ENCODE measurements at regions not wholly inside any gene's neighbourhood (a gene's known extent, or its start where the extent isn't known, plus 50 kb on each side); places are given as distances from the start of the nearest gene placed in this dataset.

GRCh38 chr10:131698232-131698631 is 202.6 kb upstream of the PPP2R2D start:
- no peaks in the 10 kb centered on the region for H3K9me3 ChIP-seq (ENCODE audit: low read depth, low read length, poor library complexity, severe bottlenecking)
- no peak overlapping the region for H3K27ac ChIP-seq (ENCODE audit: low read depth, low read length, poor library complexity, severe bottlenecking)
- TF ChIP-seq, protein P1, sequence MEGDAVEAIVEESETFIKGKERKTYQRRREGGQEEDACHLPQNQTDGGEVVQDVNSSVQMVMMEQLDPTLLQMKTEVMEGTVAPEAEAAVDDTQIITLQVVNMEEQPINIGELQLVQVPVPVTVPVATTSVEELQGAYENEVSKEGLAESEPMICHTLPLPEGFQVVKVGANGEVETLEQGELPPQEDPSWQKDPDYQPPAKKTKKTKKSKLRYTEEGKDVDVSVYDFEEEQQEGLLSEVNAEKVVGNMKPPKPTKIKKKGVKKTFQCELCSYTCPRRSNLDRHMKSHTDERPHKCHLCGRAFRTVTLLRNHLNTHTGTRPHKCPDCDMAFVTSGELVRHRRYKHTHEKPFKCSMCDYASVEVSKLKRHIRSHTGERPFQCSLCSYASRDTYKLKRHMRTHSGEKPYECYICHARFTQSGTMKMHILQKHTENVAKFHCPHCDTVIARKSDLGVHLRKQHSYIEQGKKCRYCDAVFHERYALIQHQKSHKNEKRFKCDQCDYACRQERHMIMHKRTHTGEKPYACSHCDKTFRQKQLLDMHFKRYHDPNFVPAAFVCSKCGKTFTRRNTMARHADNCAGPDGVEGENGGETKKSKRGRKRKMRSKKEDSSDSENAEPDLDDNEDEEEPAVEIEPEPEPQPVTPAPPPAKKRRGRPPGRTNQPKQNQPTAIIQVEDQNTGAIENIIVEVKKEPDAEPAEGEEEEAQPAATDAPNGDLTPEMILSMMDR (conservative IDR thresholded peaks at IDR 0.05; ENCODE audit: low read depth, low read length), result no peak
- TF ChIP-seq EZH2 (IDR thresholded peaks at IDR 0.05; ENCODE audit: borderline replicate concordance, low read depth, low read length, poor library complexity, severe bottlenecking), result no peak
- DNase-seq (ENCODE audit: low spot score), result no peak
- intact Hi-C loops (cut with micrococcal nuclease; ENCODE audit: unreplicated experiment), result no loop called here
- ChIA-PET CTCF (no interaction called here), POLR2A (ENCODE audit: low non-redundant PET) (no interaction called here)
- no peaks in the 10 kb centered on the region for H3K36me3 ChIP-seq (ENCODE audit: insufficient read depth, low read length, poor library complexity, severe bottlenecking)
- H3K4me1 ChIP-seq (ENCODE audit: insufficient read depth, low read length, poor library complexity, severe bottlenecking), result no peaks in the 10 kb centered on the region
- H3K27me3 ChIP-seq (replicated peaks; ENCODE audit: insufficient read depth, low read depth, low read length, poor library complexity), result no peaks in the 10 kb centered on the region
- BruUV-seq (replicated peaks), result no TSS peak
- no peak overlapping the region for H3K4me3 ChIP-seq (ENCODE audit: low read depth, low read length, poor library complexity, severe bottlenecking)

DNA sequence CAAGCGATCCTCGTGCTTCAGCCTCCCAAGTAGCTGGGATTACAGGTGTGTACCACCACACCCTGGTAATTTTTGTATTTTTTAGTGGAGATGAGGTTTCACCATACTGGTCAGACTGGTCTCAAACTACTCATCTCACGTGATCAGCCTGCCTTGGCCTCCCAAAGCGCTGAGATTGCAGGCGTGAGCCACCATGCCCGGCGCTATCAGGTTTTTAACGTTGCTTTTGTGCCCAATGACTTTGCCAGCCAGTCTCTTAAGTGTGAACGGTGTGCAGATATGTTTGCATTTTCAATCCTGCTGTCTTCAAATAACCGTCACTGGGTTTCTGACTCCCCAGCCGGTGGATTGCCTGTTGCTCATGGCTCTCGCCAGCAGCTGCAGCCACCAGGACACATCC is 201.8 kb upstream of the PPP2R2D start:
- POLR2A ChIA-PET (ENCODE audit: low non-redundant PET), result no interaction called here
- no TSS peak for BruUV-seq (replicated peaks)

GRCh38 chr10:131700032-131700431 is 200.8 kb upstream of the PPP2R2D start:
- no peaks in the 10 kb centered on the region for H3K36me3 ChIP-seq (ENCODE audit: insufficient read depth, low read length, poor library complexity, severe bottlenecking)
- CTCF ChIA-PET, result no interaction called here
- no peak overlapping the region for H3K4me3 ChIP-seq (ENCODE audit: low read depth, low read length, poor library complexity, severe bottlenecking)
- no peaks in the 10 kb centered on the region for H3K27me3 ChIP-seq (replicated peaks; ENCODE audit: insufficient read depth, low read depth, low read length, poor library complexity)
- H3K9me3 ChIP-seq (ENCODE audit: low read depth, low read length, poor library complexity, severe bottlenecking), result no peaks in the 10 kb centered on the region
- DNase-seq (ENCODE audit: low spot score), result no peak
- TF ChIP-seq EZH2 (IDR thresholded peaks at IDR 0.05; ENCODE audit: borderline replicate concordance, low read depth, low read length, poor library complexity, severe bottlenecking), result no peak
- TF ChIP-seq, protein P1 (conservative IDR thresholded peaks at IDR 0.05; ENCODE audit: low read depth, low read length), result no peak
- H3K4me1 ChIP-seq (ENCODE audit: insufficient read depth, low read length, poor library complexity, severe bottlenecking), result no peaks in the 10 kb centered on the region
- H3K27ac ChIP-seq (ENCODE audit: low read depth, low read length, poor library complexity, severe bottlenecking), result no peak overlapping the region
- intact Hi-C loops (cut with micrococcal nuclease; ENCODE audit: unreplicated experiment), result no loop called here
- POLR2A ChIA-PET (ENCODE audit: low non-redundant PET), result no interaction called here
- no TSS peak for BruUV-seq (replicated peaks)

More for the DNA sequence above, 201.8 kb upstream of the PPP2R2D start:
- intact Hi-C loops (cut with micrococcal nuclease; ENCODE audit: unreplicated experiment), result no loop called here
- H3K27ac ChIP-seq (ENCODE audit: low read depth, low read length, poor library complexity, severe bottlenecking), result no peak overlapping the region
- H3K4me3 ChIP-seq (ENCODE audit: low read depth, low read length, poor library complexity, severe bottlenecking), result no peak overlapping the region
- CTCF ChIA-PET, result no interaction called here
- no peak for DNase-seq (ENCODE audit: low spot score)
- TF ChIP-seq, protein P1 (conservative IDR thresholded peaks at IDR 0.05; ENCODE audit: low read depth, low read length), result no peak
- TF ChIP-seq EZH2 (IDR thresholded peaks at IDR 0.05; ENCODE audit: borderline replicate concordance, low read depth, low read length, poor library complexity, severe bottlenecking), result no peak
- H3K9me3 ChIP-seq (ENCODE audit: low read depth, low read length, poor library complexity, severe bottlenecking), result no peaks in the 10 kb centered on the region
- H3K36me3 ChIP-seq (ENCODE audit: insufficient read depth, low read length, poor library complexity, severe bottlenecking), result no peaks in the 10 kb centered on the region
- H3K27me3 ChIP-seq (replicated peaks; ENCODE audit: insufficient read depth, low read depth, low read length, poor library complexity), result no peaks in the 10 kb centered on the region
- no peaks in the 10 kb centered on the region for H3K4me1 ChIP-seq (ENCODE audit: insufficient read depth, low read length, poor library complexity, severe bottlenecking)
